CD8-positive, alpha-beta memory T cell (primary cell): ENCODE measurements at regions not wholly inside any gene's neighbourhood (a gene's known extent, or its start where the extent isn't known, plus 50 kb on each side); places are given as distances from the start of the nearest gene placed in this dataset.
"Not testable (repeated sequence)": the region's sequence is repeated elsewhere in the genome, so short reads cannot be mapped to it uniquely, and the experiment has no call there.

Experiments used
- CTCF ChIA-PET: fragments of 350-600 bp; sonication (Branson Sonifier 250); formaldehyde crosslinking; loops from one replicate; lab custom pipeline; 2021; ENCODE audit warnings: antibody characterized with exemption; lab: Charles Lee
- POLR2A ChIA-PET: fragments of 350-600 bp; sonication (Branson Sonifier 250); formaldehyde crosslinking; loops from one replicate; lab custom pipeline; 2021; ENCODE audit warnings: antibody characterized with exemption; lab: Charles Lee
- DNase-seq, 5 donors: peaks; one replicate each; pipeline versions ENCODE4 v3.0.0 to v3.0.0-alpha.2; 2020 to 2022; ENCODE audit warnings: mixed read lengths in 1 of 5
- H3K27ac ChIP-seq: one replicate; pipeline ENCODE4 v1.7.0; 2013; ENCODE audit warnings: low read depth, mild to moderate bottlenecking, low read length, moderate library complexity
- H3K27me3 ChIP-seq: 2 replicates; pipeline ENCODE4 v1.7.0; 2013; ENCODE audit warnings: low read length, mild to moderate bottlenecking; ENCODE audit not compliant: insufficient read depth, poor library complexity, severe bottlenecking
- H3K36me3 ChIP-seq: 2 replicates; pipeline ENCODE4 v1.7.0; 2013; ENCODE audit warnings: mild to moderate bottlenecking, low read length, moderate library complexity; ENCODE audit not compliant: insufficient read depth
- H3K4me1 ChIP-seq: 2 replicates; pipeline ENCODE4 v1.7.0; 2013; ENCODE audit warnings: mild to moderate bottlenecking, low read length, moderate library complexity; ENCODE audit not compliant: insufficient read depth
- H3K4me3 ChIP-seq: 2 replicates; pipeline ENCODE4 v1.7.0; 2013; ENCODE audit warnings: mild to moderate bottlenecking, low read length
- H3K9me3 ChIP-seq: 2 replicates; pipeline ENCODE4 v1.7.0; 2013; ENCODE audit warnings: mild to moderate bottlenecking, low read length
- H3K27ac Mint-ChIP-seq, 8 donors: one replicate each; pipeline ENCODE4 v1.8.0; 2020 to 2021; ENCODE audit warnings: mixed read lengths in 8 of 8, mild to moderate bottlenecking in 6 of 8, inconsistent platforms in 3 of 8, moderate library complexity in 3 of 8
- H3K27me3 Mint-ChIP-seq, 2 donors: one replicate each; pipeline ENCODE4 v1.8.0; 2020 to 2021; ENCODE audit warnings: mixed read lengths in 2 of 2, mild to moderate bottlenecking in 1 of 2, moderate library complexity in 1 of 2
- H3K36me3 Mint-ChIP-seq, 3 donors: one replicate each; pipeline ENCODE4 v1.8.0; 2020 to 2021; ENCODE audit warnings: mixed read lengths in 3 of 3, inconsistent platforms in 1 of 3, mild to moderate bottlenecking in 1 of 3
- H3K4me1 Mint-ChIP-seq, 3 donors: one replicate each; pipeline ENCODE4 v1.8.0; 2020 to 2021; ENCODE audit warnings: mixed read lengths in 3 of 3, inconsistent platforms in 1 of 3, mild to moderate bottlenecking in 1 of 3
- H3K4me3 Mint-ChIP-seq, 7 donors: one replicate each; pipeline ENCODE4 v1.8.0; 2020 to 2021; ENCODE audit warnings: mixed read lengths in 7 of 7, mild to moderate bottlenecking in 6 of 7, moderate library complexity in 4 of 7, inconsistent platforms in 2 of 7
- H3K9me3 Mint-ChIP-seq, 5 donors: one replicate each; pipeline ENCODE4 v1.8.0; 2020 to 2022; ENCODE audit warnings: mixed read lengths in 5 of 5, mild to moderate bottlenecking in 3 of 5, moderate library complexity in 2 of 5, inconsistent platforms in 1 of 5

- H3K9me3 ChIP-seq, CTCF ChIA-PET, H3K36me3 Mint-ChIP-seq, H3K4me1 ChIP-seq, H3K4me3 Mint-ChIP-seq, H3K4me3 ChIP-seq, POLR2A ChIA-PET, DNase-seq, H3K27me3 ChIP-seq, H3K27ac Mint-ChIP-seq, H3K4me1 Mint-ChIP-seq, H3K27ac ChIP-seq, H3K36me3 ChIP-seq: not testable (repeated sequence)
- Mint-ChIP-seq H3K9me3 (peaks cover 4 to 16% (median 14%) of the 10 kb centered on the region in 5 donors), H3K27me3 (peaks cover 14 to 40% of the 10 kb centered on the region in 2 donors)
Observed at GRCh38 chr6:156670097-156670496, 107.1 kb upstream of the ARID1B start.

- no peak overlapping the region for H3K4me3 ChIP-seq
- H3K4me3 Mint-ChIP-seq, result no peak overlapping the region
- no peaks in the 10 kb centered on the region for H3K4me1 Mint-ChIP-seq
- peaks cover 8 to 67% of the 10 kb centered on the region in 2 donors for H3K27me3 Mint-ChIP-seq
- ChIA-PET POLR2A (no interaction called here), CTCF (no interaction called here)
- no peaks in the 10 kb centered on the region for H3K36me3 ChIP-seq
- no peak overlapping the region for H3K27ac Mint-ChIP-seq
- H3K4me1 ChIP-seq, result no peaks in the 10 kb centered on the region
- peaks cover 0 to 2% (median 0%) of the 10 kb centered on the region in 5 donors for H3K9me3 Mint-ChIP-seq
- no peaks in the 10 kb centered on the region for H3K27me3 ChIP-seq
- no peak for DNase-seq
- no peaks in the 10 kb centered on the region for H3K9me3 ChIP-seq
- no peak overlapping the region for H3K27ac ChIP-seq
- no peaks in the 10 kb centered on the region for H3K36me3 Mint-ChIP-seq
Observed at GRCh38 chr6:156662025-156662445, 115.1 kb upstream of the ARID1B start.

- H3K27ac ChIP-seq, result no peak overlapping the region
- no peaks in the 10 kb centered on the region for H3K36me3 ChIP-seq
- no peaks in the 10 kb centered on the region for H3K27me3 ChIP-seq
- no peaks in the 10 kb centered on the region for H3K4me1 ChIP-seq
- no peak overlapping the region for H3K4me3 Mint-ChIP-seq
- no peaks in the 10 kb centered on the region for H3K36me3 Mint-ChIP-seq
- H3K9me3 ChIP-seq, result no peaks in the 10 kb centered on the region
- peak overlapping the region in 2 of 8 donors; percentile 64 to 91 for H3K27ac Mint-ChIP-seq
- H3K4me3 ChIP-seq, result no peak overlapping the region
- POLR2A ChIA-PET, result no interaction called here
- CTCF ChIA-PET, result no interaction called here
- peaks cover 0 to 2% (median 0%) of the 10 kb centered on the region in 5 donors for H3K9me3 Mint-ChIP-seq
- peaks cover 4 to 67% of the 10 kb centered on the region in 2 donors for H3K27me3 Mint-ChIP-seq
- DNase-seq, result no peak
- no peaks in the 10 kb centered on the region for H3K4me1 Mint-ChIP-seq
Observed at GRCh38 chr6:156660389-156660788, 116.8 kb upstream of the ARID1B start.

GRCh38 chr6:156659822-156660198 lies 117.4 kb upstream of the ARID1B start:
- Histone ChIP-seq H3K27me3 (no peaks in the 10 kb centered on the region), H3K4me3 (no peak overlapping the region), H3K4me1 (no peaks in the 10 kb centered on the region), H3K36me3 (no peaks in the 10 kb centered on the region), H3K9me3 (no peaks in the 10 kb centered on the region), H3K27ac (no peak overlapping the region)
- CTCF ChIA-PET, result no interaction called here
- no peak overlapping the region for H3K27ac Mint-ChIP-seq
- no peak overlapping the region for H3K4me3 Mint-ChIP-seq
- peaks cover 0 to 2% (median 0%) of the 10 kb centered on the region in 5 donors for H3K9me3 Mint-ChIP-seq
- no peak for DNase-seq
- POLR2A ChIA-PET, result no interaction called here
- no peaks in the 10 kb centered on the region for H3K4me1 Mint-ChIP-seq
- peaks cover 4 to 61% of the 10 kb centered on the region in 2 donors for H3K27me3 Mint-ChIP-seq
- no peaks in the 10 kb centered on the region for H3K36me3 Mint-ChIP-seq

- CTCF ChIA-PET, result interaction anchor here (2.2 kb wide), 1 partner anchor 41 kb away, joined by 4 read pairs; no protein-coding TSS in a partner anchor
- H3K4me3 Mint-ChIP-seq, result no peak overlapping the region
Observed at GRCh38 chr6:156658966-156659821, 118.0 kb upstream of the ARID1B start.

GRCh38 chr6:156658186-156658965 lies 118.8 kb upstream of the ARID1B start:
- H3K9me3 Mint-ChIP-seq, result peaks cover 0 to 2% (median 0%) of the 10 kb centered on the region in 5 donors

More at GRCh38 chr6:156658966-156659821, 118.0 kb upstream of the ARID1B start:
- Histone ChIP-seq H3K27me3 (no peaks in the 10 kb centered on the region), H3K4me3 (no peak overlapping the region), H3K4me1 (no peaks in the 10 kb centered on the region), H3K36me3 (no peaks in the 10 kb centered on the region), H3K27ac (no peak overlapping the region), H3K9me3 (no peaks in the 10 kb centered on the region)
- Mint-ChIP-seq H3K4me1 (no peaks in the 10 kb centered on the region), H3K36me3 (no peaks in the 10 kb centered on the region), H3K27ac (no peak overlapping the region), H3K9me3 (peaks cover 0 to 2% (median 0%) of the 10 kb centered on the region in 5 donors), H3K27me3 (peaks cover 5 to 60% of the 10 kb centered on the region in 2 donors)
- no peak for DNase-seq
- POLR2A ChIA-PET, result no interaction called here

GRCh38 chr6:156657296-156657695 lies 119.9 kb upstream of the ARID1B start:
- Mint-ChIP-seq H3K4me1 (no peaks in the 10 kb centered on the region), H3K27me3 (peaks cover 6 to 54% of the 10 kb centered on the region in 2 donors), H3K36me3 (no peaks in the 10 kb centered on the region), H3K4me3 (no peak overlapping the region), H3K27ac (no peak overlapping the region), H3K9me3 (peaks cover 0 to 2% (median 0%) of the 10 kb centered on the region in 5 donors)
- DNase-seq, result no peak
- no peak overlapping the region for H3K27ac ChIP-seq
- H3K4me1 ChIP-seq, result no peaks in the 10 kb centered on the region
- H3K27me3 ChIP-seq, result no peaks in the 10 kb centered on the region
- H3K4me3 ChIP-seq, result no peak overlapping the region
- no peaks in the 10 kb centered on the region for H3K9me3 ChIP-seq
- POLR2A ChIA-PET, result no interaction called here
- CTCF ChIA-PET, result interaction anchor here (2.2 kb wide), 1 partner anchor 43 kb away, joined by 4 read pairs; no protein-coding TSS in a partner anchor
- H3K36me3 ChIP-seq, result no peaks in the 10 kb centered on the region

More at GRCh38 chr6:156658186-156658965, 118.8 kb upstream of the ARID1B start:
- Histone ChIP-seq H3K27ac (no peak overlapping the region), H3K4me1 (no peaks in the 10 kb centered on the region), H3K4me3 (no peak overlapping the region), H3K9me3 (no peaks in the 10 kb centered on the region), H3K36me3 (no peaks in the 10 kb centered on the region), H3K27me3 (no peaks in the 10 kb centered on the region)
- ChIA-PET POLR2A (no interaction called here), CTCF (interaction anchor here (2.2 kb wide), 1 partner anchor 42 kb away, joined by 4 read pairs; no protein-coding TSS in a partner anchor)
- Mint-ChIP-seq H3K4me1 (no peaks in the 10 kb centered on the region), H3K27me3 (peaks cover 4 to 62% of the 10 kb centered on the region in 2 donors), H3K27ac (no peak overlapping the region), H3K36me3 (no peaks in the 10 kb centered on the region), H3K4me3 (no peak overlapping the region)
- DNase-seq, result no peak
